B cell (primary cell): ENCODE measurements at regions not wholly inside any gene's neighbourhood (a gene's known extent, or its start where the extent isn't known, plus 50 kb on each side); places are given as distances from the start of the nearest gene placed in this dataset.

ENCODE experiments used
- ATAC-seq: fragments of 200-7000 bp; cut with Tn5 transposase; one replicate; pipeline ENCODE4 v1.10.0; 2021; ENCODE audit warnings: low read depth, mild to moderate bottlenecking, moderate number of reproducible peaks, moderate library complexity
- CTCF ChIA-PET: fragments of 350-600 bp; sonication (Branson Sonifier 250); formaldehyde crosslinking; loops from one replicate; lab custom pipeline; 2021; ENCODE audit warnings: antibody characterized with exemption, inconsistent platforms; lab: Charles Lee
- POLR2A ChIA-PET: fragments of 350-600 bp; sonication (Branson Sonifier 250); formaldehyde crosslinking; loops from one replicate; lab custom pipeline; 2021; ENCODE audit warnings: antibody characterized with exemption; lab: Charles Lee
- DNase-seq: peaks from one replicate; pipeline ENCODE4 v3.0.0; 2013
- H2AFZ ChIP-seq: 2 replicates; pipeline ENCODE4 v1.6.1; 2012; ENCODE audit warnings: mild to moderate bottlenecking, low read depth, low read length; ENCODE audit not compliant: insufficient read depth, poor library complexity, severe bottlenecking
- H3K27ac ChIP-seq, 2 donors: 1 replicate in 1 of 2; 2 replicates in 1 of 2; pipeline ENCODE4 v1.5.1; 2012 to 2013; ENCODE audit warnings: low read length in 2 of 2, mild to moderate bottlenecking in 2 of 2, moderate library complexity in 1 of 2
- H3K27me3 ChIP-seq, 4 experiments: fragments of 200-600 bp in 1 of 4; sonication (generic) in 1 of 4; replicated peaks in 1 of 4; 1 replicate in 2 of 4; 2 replicates in 2 of 4; pipeline versions ENCODE4 v1.6.1 to v1.7.0; 2013 to 2016; ENCODE audit warnings: low read length in 3 of 4, mild to moderate bottlenecking in 2 of 4, mixed read lengths in 1 of 4, moderate library complexity in 1 of 4; ENCODE audit not compliant: insufficient read depth in 4 of 4, control insufficient read depth in 3 of 4; ENCODE audit errors: control extremely low read depth in 1 of 4
- H3K36me3 ChIP-seq, 2 experiments: replicated peaks in 1 of 2; 1 replicate in 1 of 2; 2 replicates in 1 of 2; pipeline versions ENCODE4 v1.6.1 to v1.7.1; 2013; ENCODE audit warnings: low read length in 1 of 2; ENCODE audit not compliant: insufficient read depth in 2 of 2, control insufficient read depth in 1 of 2; ENCODE audit errors: control extremely low read depth in 1 of 2, extremely low read depth in 1 of 2
- H3K4me1 ChIP-seq, 2 donors: fragments of 200-600 bp in 1 of 2; sonication (generic) in 1 of 2; 1 replicate in 1 of 2; 2 replicates in 1 of 2; pipeline versions ENCODE4 v1.5.1 to v1.6.1; 2013 to 2017; ENCODE audit warnings: low read length in 2 of 2; ENCODE audit not compliant: control insufficient read depth in 2 of 2, insufficient read depth in 2 of 2
- H3K4me2 ChIP-seq: replicated peaks from 2 replicates; pipeline ENCODE3; 2012; ENCODE audit warnings: mild to moderate bottlenecking, low read depth, low read length; ENCODE audit not compliant: poor library complexity, severe bottlenecking
- H3K4me3 ChIP-seq, 5 experiments: fragments of 200-600 bp in 1 of 5; sonication (generic) in 1 of 5; 1 replicate in 3 of 5; 2 replicates in 2 of 5; pipeline versions ENCODE4 v1.5.1 to v1.7.0; 2011 to 2016; ENCODE audit warnings: low read length in 4 of 5, mild to moderate bottlenecking in 4 of 5, low read depth in 2 of 5, control low read depth in 1 of 5, moderate library complexity in 1 of 5; ENCODE audit not compliant: insufficient read depth in 1 of 5; ENCODE audit errors: control extremely low read depth in 1 of 5, extremely low read depth in 1 of 5
- H3K79me2 ChIP-seq: fragments of 200-600 bp; sonication (generic); one replicate; pipeline ENCODE4 v1.6.0; 2016; ENCODE audit warnings: low read length; ENCODE audit not compliant: control insufficient read depth, insufficient read depth
- H3K9ac ChIP-seq: fragments of 200-600 bp; sonication (generic); 2 replicates; pipeline ENCODE4 v1.6.1; 2017; ENCODE audit warnings: mild to moderate bottlenecking, low read length, moderate library complexity
- H3K9me3 ChIP-seq, 3 donors: one replicate each; pipeline versions ENCODE4 v1.6.1 to v1.7.1; 2013; ENCODE audit warnings: low read length in 2 of 3; ENCODE audit not compliant: control insufficient read depth in 2 of 3, insufficient read depth in 1 of 3; ENCODE audit errors: control extremely low read depth in 1 of 3
- H4K20me1 ChIP-seq: 2 replicates; pipeline ENCODE4 v1.6.0; 2012; ENCODE audit warnings: mild to moderate bottlenecking, low read length; ENCODE audit not compliant: insufficient read depth, control insufficient read depth, poor library complexity, severe bottlenecking
- H3K27ac Mint-ChIP-seq: one replicate; pipeline ENCODE4 v1.8.0; 2021; ENCODE audit warnings: mixed read lengths
- H3K27me3 Mint-ChIP-seq: one replicate; pipeline ENCODE4 v1.8.0; 2021; ENCODE audit warnings: mixed read lengths
- H3K4me1 Mint-ChIP-seq: one replicate; pipeline ENCODE4 v1.8.0; 2021; ENCODE audit warnings: mixed read lengths
- H3K4me3 Mint-ChIP-seq: one replicate; pipeline ENCODE4 v1.8.0; 2021; ENCODE audit warnings: mixed read lengths
- H3K9me3 Mint-ChIP-seq: one replicate; pipeline ENCODE4 v1.8.0; 2022; ENCODE audit warnings: mixed read lengths; ENCODE audit not compliant: insufficient read depth
- CTCF ChIP-seq: fragments of 200-600 bp; IDR thresholded peaks from one replicate; pipeline ENCODE4 v1.8.0; 2022; ENCODE audit warnings: antibody characterized with exemption, mild to moderate bottlenecking
- EZH2 ChIP-seq: IDR thresholded peaks from 2 replicates; pipeline ENCODE4 v1.6.1; 2012; ENCODE audit warnings: borderline replicate concordance, low read depth, mild to moderate bottlenecking, moderate library complexity, low read length; ENCODE audit not compliant: insufficient read depth, poor library complexity, severe bottlenecking
- WGBS: methylation state at CpG from one replicate; pipeline ENCODE4 v1.1.5; 2013; ENCODE audit warnings: missing lambda C conversion rate; ENCODE audit not compliant: insufficient coverage; 5-methylcytosine and 5-hydroxymethylcytosine counted together
- intact Hi-C: fragments of 100-400 bp; cut with micrococcal nuclease; formaldehyde crosslinking; loops from one replicate; pipeline ENCODE4 v1.10.0; 2022

DNA sequence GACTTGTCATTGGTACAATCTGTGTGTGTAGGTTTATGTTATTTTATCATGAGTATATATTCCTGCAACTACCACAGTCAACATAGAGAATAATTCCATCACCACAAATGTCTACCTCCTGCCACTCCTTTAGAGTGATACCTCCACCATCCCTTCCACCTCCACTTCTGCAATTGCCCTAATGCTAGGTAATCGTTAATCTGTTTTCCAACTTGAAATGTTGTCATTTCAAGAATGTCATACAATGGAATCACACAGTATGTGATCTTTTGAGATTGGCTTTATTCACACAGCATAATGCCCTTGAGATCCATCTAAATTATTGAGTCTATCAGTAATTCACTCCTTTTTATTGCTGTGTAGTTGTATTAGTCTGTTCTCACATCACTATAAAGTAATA, 414.8 kb upstream of the C16orf82 start:
- no peaks in the 10 kb centered on the region for H3K79me2 ChIP-seq
- TF ChIP-seq CTCF (no peak), EZH2 (no peak)
- H3K27ac ChIP-seq: no peak overlapping the region
- CTCF ChIA-PET: no interaction called here
- H3K4me3 Mint-ChIP-seq: no peak overlapping the region
- H3K9me3 ChIP-seq: peaks cover 0 to 4% (median under 1%) of the 10 kb centered on the region in 3 donors
- H3K27me3 ChIP-seq: no peaks in the 10 kb centered on the region
- no peak for ATAC-seq
- DNase-seq: no peak
- no peaks in the 10 kb centered on the region for H3K27me3 Mint-ChIP-seq
- H3K4me2 ChIP-seq: no peak overlapping the region
- H3K9ac ChIP-seq: no peak overlapping the region
- peaks cover 0 to 2% of the 10 kb centered on the region in 2 donors for H3K4me1 ChIP-seq
- H3K9me3 Mint-ChIP-seq: no peaks in the 10 kb centered on the region
- H4K20me1 ChIP-seq: no peaks in the 10 kb centered on the region
- WGBS: no CpG with 5 or more reads among the region's 1 CpG
- no peak overlapping the region for H3K27ac Mint-ChIP-seq
- intact Hi-C loops: no loop called here
- no peaks in the 10 kb centered on the region for H3K36me3 ChIP-seq
- peaks cover 8% of the 10 kb centered on the region for H3K4me1 Mint-ChIP-seq
- POLR2A ChIA-PET: no interaction called here
- H3K4me3 ChIP-seq: no peak overlapping the region
- H2AFZ ChIP-seq: no peak overlapping the region

- H3K4me2 ChIP-seq: no peak overlapping the region
Observed at GRCh38 chr16:26658486-26658885, 408.2 kb upstream of the C16orf82 start.

More at GRCh38 chr16:26658486-26658885, 408.2 kb upstream of the C16orf82 start:
- H4K20me1 ChIP-seq: no peaks in the 10 kb centered on the region
- H3K4me1 ChIP-seq: no peaks in the 10 kb centered on the region
- WGBS: no CpG with 5 or more reads among the region's 2 CpGs
- Mint-ChIP-seq H3K4me1 (no peaks in the 10 kb centered on the region), H3K9me3 (no peaks in the 10 kb centered on the region), H3K4me3 (no peak overlapping the region), H3K27ac (no peak overlapping the region), H3K27me3 (peaks cover 7% of the 10 kb centered on the region)
- TF ChIP-seq EZH2 (no peak), CTCF (no peak)
- H3K4me3 ChIP-seq: no peak overlapping the region
- ChIA-PET POLR2A (no interaction called here), CTCF (no interaction called here)
- H3K9ac ChIP-seq: no peak overlapping the region
- ATAC-seq (no peak), DNase-seq (no peak)
- H3K27ac ChIP-seq: no peak overlapping the region
- peaks cover 0 to 2% (median 0%) of the 10 kb centered on the region in 3 donors for H3K9me3 ChIP-seq
- no peaks in the 10 kb centered on the region for H3K79me2 ChIP-seq
- H2AFZ ChIP-seq: no peak overlapping the region
- H3K27me3 ChIP-seq: no peaks in the 10 kb centered on the region
- no peaks in the 10 kb centered on the region for H3K36me3 ChIP-seq
- intact Hi-C loops: no loop called here
